ENCODE measurements at regions not wholly inside any gene's neighbourhood (a gene's known extent, or its start where the extent isn't known, plus 50 kb on each side); places are given as distances from the start of the nearest gene placed in this dataset.

DNA sequence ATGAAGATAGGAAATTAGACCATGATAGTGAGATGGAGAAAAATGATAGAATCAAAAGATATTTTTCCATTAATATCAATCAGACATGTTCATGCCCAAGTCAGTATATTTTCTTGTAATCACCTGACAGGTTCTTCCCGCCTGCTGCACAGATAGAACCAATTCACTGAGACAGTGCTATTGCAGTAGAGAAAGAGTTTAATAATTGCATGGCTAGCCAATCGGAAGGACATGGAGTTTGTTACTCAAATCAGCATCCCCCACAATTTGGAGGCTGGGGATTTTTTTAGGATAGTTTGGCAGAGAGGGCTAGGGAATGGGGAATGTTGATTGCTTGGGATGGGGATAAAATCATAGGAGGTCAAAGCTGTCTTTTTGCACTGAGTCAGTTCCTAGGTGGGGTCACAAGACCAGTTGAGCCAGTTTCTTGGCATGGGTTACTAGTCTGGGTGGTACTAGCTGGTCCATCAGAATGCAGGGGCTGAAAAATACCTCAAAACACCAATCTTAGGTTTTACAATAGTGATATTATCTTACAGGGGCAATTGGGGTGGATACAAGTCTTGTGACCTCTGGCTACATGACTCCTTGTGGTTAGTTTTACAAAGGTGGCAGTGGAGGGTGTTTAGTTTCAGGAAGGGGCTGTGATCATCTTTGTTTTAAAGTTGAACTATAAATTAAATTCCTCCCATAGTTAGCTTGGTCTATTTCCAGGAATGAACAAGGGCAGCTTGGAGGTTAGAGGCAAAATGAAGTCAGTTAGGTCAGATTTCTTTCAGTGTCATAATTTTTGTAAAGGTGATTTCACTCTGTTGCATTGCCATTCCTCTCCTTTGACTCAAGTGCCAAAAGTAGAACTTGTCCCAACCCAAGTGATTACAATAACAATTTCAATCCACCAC lies 100.3 kb upstream of the PDE5A start (continued):
- TF ChIP-seq PRDM10 (tag by site-specific recombination; IDR thresholded peaks at IDR 0.05) (peak; percentile 55; the same call in 1 of the 2 replicates), ZNF398 (tag by site-specific recombination; IDR thresholded peaks at IDR 0.05) (no peak), ZNF366 (tag by site-specific recombination; conservative IDR thresholded peaks at IDR 0.05) (peak; percentile 94), ZNF629 (tag by site-specific recombination; IDR thresholded peaks at IDR 0.05) (peak; percentile 69), SETDB1 (IDR thresholded peaks at IDR 0.05; ENCODE audit: insufficient read length, low read length) (peak; percentile 98), SP3 (tag by site-specific recombination; IDR thresholded peaks at IDR 0.05) (0 out of 2 replicates have a peak, but pooled peaks have one; percentile 9), SP7 (tag by site-specific recombination; IDR thresholded peaks at IDR 0.05) (peak; percentile 87), ZNF843 (tag by site-specific recombination; IDR thresholded peaks at IDR 0.05) (peak; percentile 68; the same call in 1 of the 2 replicates)
- TF ChIP-seq, protein P1, sequence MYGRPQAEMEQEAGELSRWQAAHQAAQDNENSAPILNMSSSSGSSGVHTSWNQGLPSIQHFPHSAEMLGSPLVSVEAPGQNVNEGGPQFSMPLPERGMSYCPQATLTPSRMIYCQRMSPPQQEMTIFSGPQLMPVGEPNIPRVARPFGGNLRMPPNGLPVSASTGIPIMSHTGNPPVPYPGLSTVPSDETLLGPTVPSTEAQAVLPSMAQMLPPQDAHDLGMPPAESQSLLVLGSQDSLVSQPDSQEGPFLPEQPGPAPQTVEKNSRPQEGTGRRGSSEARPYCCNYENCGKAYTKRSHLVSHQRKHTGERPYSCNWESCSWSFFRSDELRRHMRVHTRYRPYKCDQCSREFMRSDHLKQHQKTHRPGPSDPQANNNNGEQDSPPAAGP (tag by site-specific recombination; IDR thresholded peaks at IDR 0.05) = peak; percentile 58

- POLR2A ChIA-PET = interaction anchor here (3.4 kb wide), 1 partner anchor 100 kb away, joined by 22 read pairs; the partner anchor contains the start of gene PDE5A
- H3K9me3 ChIP-seq (ENCODE audit: control insufficient read depth, insufficient read depth, low read depth, low read length) = no peaks in the 10 kb centered on the region
- TF ChIP-seq WT1 (tag by site-specific recombination; IDR thresholded peaks at IDR 0.05) = no peak
- no peak for TF ChIP-seq ZNF747 (tag by site-specific recombination; IDR thresholded peaks at IDR 0.05)
- no peak for TF ChIP-seq ZNF16 (tag by site-specific recombination; IDR thresholded peaks at IDR 0.05; ENCODE audit: low read depth)
These were observed 99.6 kb upstream of the PDE5A start for GRCh38 chr4:119728185-119728584.

GRCh38 chr4:119726505-119726904 lies 97.9 kb upstream of the PDE5A start:
- ChIA-PET POLR2A (no interaction called here), CTCF (interaction anchor here (0.6 kb wide), 1 partner anchor 145 kb away, joined by 3 read pairs; no protein-coding TSS in a partner anchor)
- Histone ChIP-seq H3K4me3 (ENCODE audit: low read depth, low read length) (no peak overlapping the region), H3K4me1 (ENCODE audit: control insufficient read depth, insufficient read depth, low read length) (peaks cover 16% of the 10 kb centered on the region), H3K36me3 (ENCODE audit: control insufficient read depth in 2 of 2, insufficient read depth in 1 of 2, low read length in 2 of 2) (no peaks in the 10 kb centered on the region), H3K27ac (ENCODE audit: extremely low read depth, low read depth, low read length) (no peak overlapping the region), H3K9me3 (ENCODE audit: control insufficient read depth, insufficient read depth, low read depth, low read length) (no peaks in the 10 kb centered on the region)
- TF ChIP-seq, protein P2, sequence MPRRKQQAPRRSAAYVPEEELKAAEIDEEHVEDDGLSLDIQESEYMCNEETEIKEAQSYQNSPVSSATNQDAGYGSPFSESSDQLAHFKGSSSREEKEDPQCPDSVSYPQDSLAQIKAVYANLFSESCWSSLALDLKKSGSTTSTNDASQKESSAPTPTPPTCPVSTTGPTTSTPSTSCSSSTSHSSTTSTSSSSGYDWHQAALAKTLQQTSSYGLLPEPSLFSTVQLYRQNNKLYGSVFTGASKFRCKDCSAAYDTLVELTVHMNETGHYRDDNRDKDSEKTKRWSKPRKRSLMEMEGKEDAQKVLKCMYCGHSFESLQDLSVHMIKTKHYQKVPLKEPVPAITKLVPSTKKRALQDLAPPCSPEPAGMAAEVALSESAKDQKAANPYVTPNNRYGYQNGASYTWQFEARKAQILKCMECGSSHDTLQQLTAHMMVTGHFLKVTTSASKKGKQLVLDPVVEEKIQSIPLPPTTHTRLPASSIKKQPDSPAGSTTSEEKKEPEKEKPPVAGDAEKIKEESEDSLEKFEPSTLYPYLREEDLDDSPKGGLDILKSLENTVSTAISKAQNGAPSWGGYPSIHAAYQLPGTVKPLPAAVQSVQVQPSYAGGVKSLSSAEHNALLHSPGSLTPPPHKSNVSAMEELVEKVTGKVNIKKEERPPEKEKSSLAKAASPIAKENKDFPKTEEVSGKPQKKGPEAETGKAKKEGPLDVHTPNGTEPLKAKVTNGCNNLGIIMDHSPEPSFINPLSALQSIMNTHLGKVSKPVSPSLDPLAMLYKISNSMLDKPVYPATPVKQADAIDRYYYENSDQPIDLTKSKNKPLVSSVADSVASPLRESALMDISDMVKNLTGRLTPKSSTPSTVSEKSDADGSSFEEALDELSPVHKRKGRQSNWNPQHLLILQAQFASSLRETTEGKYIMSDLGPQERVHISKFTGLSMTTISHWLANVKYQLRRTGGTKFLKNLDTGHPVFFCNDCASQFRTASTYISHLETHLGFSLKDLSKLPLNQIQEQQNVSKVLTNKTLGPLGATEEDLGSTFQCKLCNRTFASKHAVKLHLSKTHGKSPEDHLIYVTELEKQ (tag by site-specific recombination; IDR thresholded peaks at IDR 0.05; ENCODE audit: borderline replicate concordance) = no peak
- TF ChIP-seq ZNF324 (tag by site-specific recombination; IDR thresholded peaks at IDR 0.05) (no peak), ZNF404 (tag by site-specific recombination; IDR thresholded peaks at IDR 0.05) (no peak)

More at GRCh38 chr4:119728185-119728584, 99.6 kb upstream of the PDE5A start:
- Histone ChIP-seq H3K36me3 (ENCODE audit: control insufficient read depth in 2 of 2, insufficient read depth in 1 of 2, low read length in 2 of 2) (no peaks in the 10 kb centered on the region), H3K27ac (ENCODE audit: extremely low read depth, low read depth, low read length) (no peak overlapping the region), H3K4me3 (ENCODE audit: low read depth, low read length) (no peak overlapping the region), H3K4me1 (ENCODE audit: control insufficient read depth, insufficient read depth, low read length) (peaks cover 20% of the 10 kb centered on the region)
- CTCF ChIA-PET = interaction anchor here (0.6 to 3.8 kb wide), 3 partner anchors 46 to 107 kb away, joined by 3 to 15 read pairs (median 3); partner anchors contain the start of gene PDE5A

Measured in HEK293 (cell line).